HEK293T (cell line): ENCODE measurements at regions not wholly inside any gene's neighbourhood (a gene's known extent, or its start where the extent isn't known, plus 50 kb on each side); places are given as distances from the start of the nearest gene placed in this dataset.

Experiments used
- FOXA1 ChIP-seq: fragments of 450-650 bp; IDR thresholded peaks from 2 replicates; pipeline ENCODE4 v1.6.1; 2016; ENCODE audit warnings: mild to moderate bottlenecking
- FOXK2 ChIP-seq: fragments of 450-650 bp; IDR thresholded peaks from 2 replicates; pipeline ENCODE4 v1.6.1; 2016; ENCODE audit warnings: mild to moderate bottlenecking
- NFRKB ChIP-seq: fragments of 450-650 bp; IDR thresholded peaks from 2 replicates; pipeline ENCODE4 v1.6.1; 2016; ENCODE audit warnings: mild to moderate bottlenecking, moderate library complexity
- SP1 ChIP-seq: fragments of 450-650 bp; IDR thresholded peaks from 2 replicates; pipeline ENCODE4 v1.6.1; 2017

GRCh38 chr4:31051565-31051964 lies 331.4 kb downstream of the PCDH7 start:
- no peak for TF ChIP-seq FOXK2
- no peak for TF ChIP-seq FOXA1
- TF ChIP-seq SP1 = no peak
- no peak for TF ChIP-seq NFRKB
